Fibroblast of peridontal ligament (primary cell): ENCODE measurements at regions not wholly inside any gene's neighbourhood (a gene's known extent, or its start where the extent isn't known, plus 50 kb on each side); places are given as distances from the start of the nearest gene placed in this dataset.
A peak's percentile ranks its signal among the peaks of the same experiment; 100 is the strongest.
"Not testable (repeated sequence)": the region's sequence is repeated elsewhere in the genome, so short reads cannot be mapped to it uniquely, and the experiment has no call there.

Experiments used
- DNase-seq: peaks from one replicate; pipeline ENCODE4 v3.0.0-alpha.2; 2010; ENCODE audit errors: extremely low read depth

GRCh38 chr3:139199421-139200010 is 144.3 kb upstream of the MRPS22 start:
- no peak for DNase-seq

- no peak for DNase-seq
Observed at GRCh38 chr3:139201446-139202225, 142.2 kb upstream of the MRPS22 start.

GRCh38 chr3:139202226-139202958 is 141.4 kb upstream of the MRPS22 start:
- no peak for DNase-seq

GRCh38 chr3:139202959-139203349 is 140.9 kb upstream of the MRPS22 start:
- DNase-seq: no peak

- no peak for DNase-seq
Observed at GRCh38 chr3:139203752-139204151, 140.1 kb upstream of the MRPS22 start.

- DNase-seq: peak; percentile 18
Observed at GRCh38 chr3:139204728-139205127, 139.1 kb upstream of the MRPS22 start.

- no peak for DNase-seq
Observed at GRCh38 chr3:139213936-139214335, 129.9 kb upstream of the MRPS22 start.

GRCh38 chr3:139216958-139217357 is 126.9 kb upstream of the MRPS22 start:
- DNase-seq: no peak

GRCh38 chr3:139217633-139218032 is 126.2 kb upstream of the MRPS22 start:
- DNase-seq: no peak

- DNase-seq: no peak
Observed at GRCh38 chr3:139218046-139218445, 125.8 kb upstream of the MRPS22 start.

- no peak for DNase-seq
Observed at GRCh38 chr3:139219463-139219862, 124.4 kb upstream of the MRPS22 start.

GRCh38 chr3:139222100-139222657 is 121.6 kb upstream of the MRPS22 start:
- no peak for DNase-seq

GRCh38 chr3:139225548-139225947 is 118.3 kb upstream of the MRPS22 start:
- DNase-seq: peak; percentile 19

GRCh38 chr3:139226731-139227130 is 117.1 kb upstream of the MRPS22 start:
- DNase-seq: no peak

GRCh38 chr3:139227165-139227564 is 116.7 kb upstream of the MRPS22 start:
- DNase-seq: no peak

- DNase-seq: no peak
Observed at GRCh38 chr3:139227827-139228226, 116.0 kb upstream of the MRPS22 start.

- peak; percentile 76 for DNase-seq
Observed at GRCh38 chr3:139230391-139230790, 113.4 kb upstream of the MRPS22 start.

- no peak for DNase-seq
Observed at GRCh38 chr3:139231555-139232281, 112.1 kb upstream of the MRPS22 start.

GRCh38 chr3:139232341-139232740 is 111.5 kb upstream of the MRPS22 start:
- not testable (repeated sequence) for DNase-seq

GRCh38 chr3:139234491-139234890 is 109.3 kb upstream of the MRPS22 start:
- no peak for DNase-seq

- no peak for DNase-seq
Observed at GRCh38 chr3:139235192-139235591, 108.6 kb upstream of the MRPS22 start.

GRCh38 chr3:139236336-139236735 is 107.5 kb upstream of the MRPS22 start:
- no peak for DNase-seq
